ENCODE measurements at regions not wholly inside any gene's neighbourhood (a gene's known extent, or its start where the extent isn't known, plus 50 kb on each side); places are given as distances from the start of the nearest gene placed in this dataset.

DNA sequence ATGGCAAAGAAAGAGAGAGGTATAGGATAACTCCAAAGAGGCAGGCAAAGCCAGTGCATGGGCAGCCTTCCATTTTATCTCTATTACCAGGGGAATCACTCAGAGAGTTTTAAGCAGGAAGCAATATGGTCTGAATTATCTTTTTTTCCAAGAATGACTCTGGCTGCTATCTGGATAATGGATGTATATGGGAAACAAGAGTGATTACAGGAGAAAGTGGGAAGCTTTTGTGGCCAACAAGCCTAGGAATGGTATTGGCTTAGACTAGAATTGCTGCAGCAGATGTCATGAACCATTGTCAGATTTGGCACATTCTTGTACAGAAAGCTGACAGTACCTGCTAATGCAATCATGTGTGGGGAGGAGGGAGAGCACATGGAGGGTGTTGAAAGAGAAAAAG is 73.0 kb upstream of the BTBD3 start:
- H3K9me3 ChIP-seq, result no peaks in the 10 kb centered on the region
- TF ChIP-seq, protein P1, sequence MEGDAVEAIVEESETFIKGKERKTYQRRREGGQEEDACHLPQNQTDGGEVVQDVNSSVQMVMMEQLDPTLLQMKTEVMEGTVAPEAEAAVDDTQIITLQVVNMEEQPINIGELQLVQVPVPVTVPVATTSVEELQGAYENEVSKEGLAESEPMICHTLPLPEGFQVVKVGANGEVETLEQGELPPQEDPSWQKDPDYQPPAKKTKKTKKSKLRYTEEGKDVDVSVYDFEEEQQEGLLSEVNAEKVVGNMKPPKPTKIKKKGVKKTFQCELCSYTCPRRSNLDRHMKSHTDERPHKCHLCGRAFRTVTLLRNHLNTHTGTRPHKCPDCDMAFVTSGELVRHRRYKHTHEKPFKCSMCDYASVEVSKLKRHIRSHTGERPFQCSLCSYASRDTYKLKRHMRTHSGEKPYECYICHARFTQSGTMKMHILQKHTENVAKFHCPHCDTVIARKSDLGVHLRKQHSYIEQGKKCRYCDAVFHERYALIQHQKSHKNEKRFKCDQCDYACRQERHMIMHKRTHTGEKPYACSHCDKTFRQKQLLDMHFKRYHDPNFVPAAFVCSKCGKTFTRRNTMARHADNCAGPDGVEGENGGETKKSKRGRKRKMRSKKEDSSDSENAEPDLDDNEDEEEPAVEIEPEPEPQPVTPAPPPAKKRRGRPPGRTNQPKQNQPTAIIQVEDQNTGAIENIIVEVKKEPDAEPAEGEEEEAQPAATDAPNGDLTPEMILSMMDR (IDR thresholded peaks at IDR 0.05), result no peak
- TF ChIP-seq EP300 (IDR thresholded peaks at IDR 0.05) (no peak), POLR2AphosphoS5 (IDR thresholded peaks at IDR 0.05) (no peak)
- H3K27ac ChIP-seq (replicated peaks in 1 of 4), result no peak overlapping the region
- no peaks in the 10 kb centered on the region for H3K4me1 ChIP-seq
- H3K27me3 ChIP-seq, result no peaks in the 10 kb centered on the region
- no peaks in the 10 kb centered on the region for H3K36me3 ChIP-seq
- no peak for DNase-seq (ENCODE audit: extremely low spot score)
- intact Hi-C loops (cut with DNase I), result no loop called here
- no peak overlapping the region for H3K4me3 ChIP-seq

DNA sequence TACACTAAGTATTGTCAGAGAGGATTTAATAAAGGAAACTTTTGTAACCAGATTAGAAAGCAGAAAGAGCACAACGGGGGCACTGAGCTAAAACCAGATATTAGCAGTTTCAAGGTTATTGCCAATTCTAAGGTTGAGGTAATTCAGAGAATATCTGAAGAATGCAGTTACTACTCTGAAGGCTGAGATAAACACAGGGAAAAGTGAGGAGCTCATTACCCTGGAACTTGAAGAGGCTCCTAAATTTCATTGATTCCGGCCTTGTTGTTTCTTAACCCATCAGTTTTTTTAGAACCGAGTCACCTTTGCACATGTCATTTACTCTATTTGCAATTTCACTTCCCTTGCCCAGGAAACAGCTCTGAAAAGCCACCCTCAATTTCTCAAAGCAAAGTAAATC is 72.4 kb upstream of the BTBD3 start:
- no peak for DNase-seq (ENCODE audit: extremely low spot score)
- intact Hi-C loops (cut with DNase I), result no loop called here
- TF ChIP-seq POLR2AphosphoS5 (IDR thresholded peaks at IDR 0.05), result no peak
- no peak for TF ChIP-seq EP300 (IDR thresholded peaks at IDR 0.05)
- no peak for TF ChIP-seq POLR2A (IDR thresholded peaks at IDR 0.05; ENCODE audit: low read depth)
- TF ChIP-seq, protein P1 (IDR thresholded peaks at IDR 0.05), result no peak

DNA sequence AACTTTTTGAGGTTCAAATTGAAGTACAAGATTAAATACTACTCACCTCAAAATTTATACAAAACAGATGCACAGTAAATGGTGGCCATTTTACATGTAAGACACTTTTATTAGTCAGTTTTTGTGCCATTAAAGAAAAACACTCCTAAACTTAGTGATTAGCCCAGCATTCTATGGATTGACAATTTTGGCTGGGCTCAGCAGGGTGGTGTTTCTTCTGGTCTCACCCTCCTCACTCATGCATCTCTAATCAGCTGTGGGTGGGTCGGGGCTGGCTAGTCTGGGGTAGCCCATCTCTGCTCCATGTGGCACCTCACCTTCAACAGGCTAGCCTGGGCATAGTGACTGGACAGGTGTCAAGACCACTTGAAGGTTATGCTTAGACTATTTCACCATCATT is 71.6 kb upstream of the BTBD3 start:
- H3K4me1 ChIP-seq, result no peaks in the 10 kb centered on the region
- intact Hi-C loops (cut with DNase I), result no loop called here
- no peaks in the 10 kb centered on the region for H3K27me3 ChIP-seq
- no peaks in the 10 kb centered on the region for H3K9me3 ChIP-seq
- DNase-seq (ENCODE audit: extremely low spot score), result no peak
- TF ChIP-seq EP300 (IDR thresholded peaks at IDR 0.05) (no peak), POLR2AphosphoS5 (IDR thresholded peaks at IDR 0.05) (no peak), POLR2A (IDR thresholded peaks at IDR 0.05; ENCODE audit: low read depth) (no peak)
- TF ChIP-seq, protein P1 (IDR thresholded peaks at IDR 0.05), result no peak
- no peak overlapping the region for H3K27ac ChIP-seq (replicated peaks in 1 of 4)
- 83% methylated on average over 1 of the region's 1 CpG for WGBS
- no peaks in the 10 kb centered on the region for H3K36me3 ChIP-seq
- H3K4me3 ChIP-seq, result no peak overlapping the region

More for the DNA sequence above, 72.4 kb upstream of the BTBD3 start:
- H3K9me3 ChIP-seq, result no peaks in the 10 kb centered on the region
- no peaks in the 10 kb centered on the region for H3K27me3 ChIP-seq
- H3K4me3 ChIP-seq, result no peak overlapping the region
- no peaks in the 10 kb centered on the region for H3K4me1 ChIP-seq
- no peak overlapping the region for H3K27ac ChIP-seq (replicated peaks in 1 of 4)
- H3K36me3 ChIP-seq, result no peaks in the 10 kb centered on the region
- WGBS, result 73% methylated on average over 3 of the region's 3 CpGs

DNA sequence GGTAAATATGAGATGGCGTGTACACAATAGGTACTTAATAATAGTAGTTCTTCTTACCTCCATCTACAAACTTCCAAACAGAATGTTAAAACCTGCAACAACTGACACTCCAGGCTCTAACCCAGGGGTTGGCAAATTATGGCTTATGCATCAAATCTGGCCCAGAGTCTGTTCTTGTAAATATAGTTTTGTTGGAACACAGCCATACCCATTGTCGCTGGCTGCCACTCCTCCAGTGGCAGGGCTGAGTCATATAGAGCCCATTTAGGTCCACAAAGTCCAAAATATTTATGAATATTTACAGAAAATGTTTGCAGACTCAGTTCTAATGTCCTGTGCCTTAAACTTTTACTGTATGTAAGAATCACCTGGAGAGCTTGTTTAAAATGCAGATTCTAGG is 69.9 kb upstream of the BTBD3 start:
- intact Hi-C loops (cut with DNase I), result no loop called here
- 93% methylated on average over 2 of the region's 2 CpGs for WGBS
- Histone ChIP-seq H3K36me3 (no peaks in the 10 kb centered on the region), H3K27me3 (no peaks in the 10 kb centered on the region), H3K4me3 (no peak overlapping the region), H3K4me1 (no peaks in the 10 kb centered on the region), H3K27ac (replicated peaks in 1 of 4) (no peak overlapping the region), H3K9me3 (no peaks in the 10 kb centered on the region)
- TF ChIP-seq, protein P1 (IDR thresholded peaks at IDR 0.05), result no peak
- TF ChIP-seq POLR2A (IDR thresholded peaks at IDR 0.05; ENCODE audit: low read depth) (no peak), EP300 (IDR thresholded peaks at IDR 0.05) (no peak), POLR2AphosphoS5 (IDR thresholded peaks at IDR 0.05) (no peak)
- no peak for DNase-seq (ENCODE audit: extremely low spot score)

DNA sequence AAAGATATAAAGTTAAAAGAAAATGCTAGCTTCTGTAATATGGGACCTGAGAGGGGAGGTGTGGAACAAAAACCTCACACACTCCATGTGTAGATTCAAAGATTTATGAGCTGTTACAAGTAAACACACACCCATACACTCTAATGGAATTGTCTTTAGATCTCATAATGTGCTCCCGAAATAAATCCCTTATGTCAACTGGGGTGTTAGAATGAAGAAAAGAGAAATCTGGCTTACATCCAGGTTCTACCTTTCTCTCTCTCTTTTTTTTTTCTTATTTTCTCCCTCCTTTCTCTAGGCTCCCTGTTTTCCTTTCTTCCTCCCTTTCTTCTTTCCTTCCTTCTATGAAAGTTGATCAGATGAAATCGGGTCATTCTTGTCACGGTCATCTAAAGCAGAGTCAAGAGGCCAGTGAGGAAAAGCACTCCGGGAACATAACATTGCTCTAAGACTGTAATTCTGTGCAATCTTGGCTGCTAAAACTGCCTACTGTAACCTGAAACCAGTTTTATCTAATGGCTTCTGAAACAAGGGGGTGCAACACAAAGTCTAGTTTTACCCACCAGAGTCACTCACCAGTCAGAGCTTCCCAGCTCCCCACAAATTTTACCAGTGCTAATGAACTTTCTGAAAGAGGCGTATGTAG is 68.3 kb upstream of the BTBD3 start:
- Histone ChIP-seq H3K36me3 (no peaks in the 10 kb centered on the region), H3K4me1 (no peaks in the 10 kb centered on the region), H3K9me3 (no peaks in the 10 kb centered on the region), H3K27me3 (no peaks in the 10 kb centered on the region), H3K4me3 (no peak overlapping the region), H3K27ac (replicated peaks in 1 of 4) (no peak overlapping the region)
- no peak for DNase-seq (ENCODE audit: extremely low spot score)
- intact Hi-C loops (cut with DNase I), result no loop called here
- TF ChIP-seq POLR2A (IDR thresholded peaks at IDR 0.05; ENCODE audit: low read depth) (no peak), POLR2AphosphoS5 (IDR thresholded peaks at IDR 0.05) (no peak), EP300 (IDR thresholded peaks at IDR 0.05) (no peak)
- TF ChIP-seq, protein P1 (IDR thresholded peaks at IDR 0.05), result no peak
- 62% methylated on average over 5 of the region's 5 CpGs for WGBS
